ENCODE measurements at regions not wholly inside any gene's neighbourhood (a gene's known extent, or its start where the extent isn't known, plus 50 kb on each side); places are given as distances from the start of the nearest gene placed in this dataset.
"Not testable (repeated sequence)": the region's sequence is repeated elsewhere in the genome, so short reads cannot be mapped to it uniquely, and the experiment has no call there.

DNA sequence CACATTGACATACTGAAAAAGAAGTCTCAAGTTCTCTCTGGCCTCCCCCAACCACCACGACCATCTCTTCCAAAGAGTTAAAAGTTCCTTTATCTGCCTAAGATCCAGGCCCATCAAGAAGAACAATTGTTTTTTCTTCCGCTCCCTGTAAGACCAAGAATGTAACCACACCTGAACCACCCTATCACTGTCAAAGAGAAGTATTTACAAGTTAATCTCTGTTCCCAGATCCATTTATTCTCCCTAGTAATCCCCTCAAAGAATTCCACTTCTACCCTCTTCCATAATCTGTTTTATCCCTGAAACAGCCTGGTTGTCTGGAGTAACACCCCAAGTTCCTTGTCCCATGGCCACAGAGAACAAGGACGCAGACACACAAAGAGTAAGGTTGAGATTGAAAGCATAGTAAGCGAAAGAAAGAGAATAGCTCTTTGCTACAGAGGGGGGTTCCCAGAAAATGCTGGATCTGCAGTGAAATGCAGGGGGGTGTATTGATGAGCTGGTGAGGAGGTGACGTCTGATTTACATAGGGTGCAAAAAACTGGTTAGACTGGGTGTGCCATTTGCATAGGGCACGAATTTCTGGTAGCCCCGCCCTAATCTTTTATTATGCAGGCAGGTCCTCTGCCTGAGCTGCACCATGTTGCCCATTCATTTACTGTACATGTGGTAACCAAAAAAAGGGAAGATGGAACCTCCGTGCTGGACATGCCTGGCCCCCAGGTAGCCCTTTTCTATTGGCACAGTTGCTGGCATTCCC, 122.0 kb downstream of the SKIDA1 start:
- FAIRE-seq = no peak

DNA sequence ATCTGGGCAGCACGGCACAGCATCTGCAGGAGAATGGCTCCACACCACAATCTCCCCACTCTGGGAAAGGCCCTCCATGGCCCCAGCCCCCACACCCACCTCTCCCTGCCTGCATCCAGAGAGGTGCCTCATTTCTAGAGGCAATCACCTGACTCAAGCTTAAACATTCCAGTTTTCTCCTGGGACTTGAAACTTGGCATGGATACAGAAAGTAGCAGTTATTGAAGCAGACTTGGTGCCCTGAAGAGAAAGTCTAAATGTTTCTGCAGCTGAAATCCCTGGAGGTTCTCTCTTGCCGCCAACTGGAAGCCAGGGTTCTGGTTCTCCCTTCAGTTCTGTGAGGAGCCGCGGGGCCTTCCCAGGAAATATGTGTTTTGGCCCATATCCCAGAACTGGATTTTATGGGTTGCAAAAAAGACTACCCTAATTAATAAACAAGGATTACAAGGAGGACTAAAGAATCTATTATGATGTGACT, 122.8 kb downstream of the SKIDA1 start:
- no peak for FAIRE-seq

DNA sequence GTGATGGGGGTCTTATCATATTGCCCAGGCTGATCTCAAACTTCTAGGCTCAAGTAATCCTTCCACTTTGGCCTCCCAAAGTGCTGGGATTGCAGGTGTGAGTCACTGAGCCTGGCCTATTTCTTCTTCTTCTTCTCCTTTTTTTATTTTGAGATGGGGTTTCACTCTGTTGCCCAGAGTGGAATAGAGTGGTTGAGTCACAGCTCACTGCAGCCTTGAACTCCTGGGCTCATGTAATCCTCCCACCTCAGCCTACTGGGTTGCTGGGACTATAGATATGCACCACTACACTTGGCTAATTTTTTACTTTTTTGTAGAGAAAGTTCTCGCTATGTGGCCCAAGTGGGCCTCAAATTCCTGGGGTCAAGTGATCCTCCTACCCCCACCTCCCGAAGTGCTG, 124.3 kb downstream of the SKIDA1 start:
- FAIRE-seq = no peak

DNA sequence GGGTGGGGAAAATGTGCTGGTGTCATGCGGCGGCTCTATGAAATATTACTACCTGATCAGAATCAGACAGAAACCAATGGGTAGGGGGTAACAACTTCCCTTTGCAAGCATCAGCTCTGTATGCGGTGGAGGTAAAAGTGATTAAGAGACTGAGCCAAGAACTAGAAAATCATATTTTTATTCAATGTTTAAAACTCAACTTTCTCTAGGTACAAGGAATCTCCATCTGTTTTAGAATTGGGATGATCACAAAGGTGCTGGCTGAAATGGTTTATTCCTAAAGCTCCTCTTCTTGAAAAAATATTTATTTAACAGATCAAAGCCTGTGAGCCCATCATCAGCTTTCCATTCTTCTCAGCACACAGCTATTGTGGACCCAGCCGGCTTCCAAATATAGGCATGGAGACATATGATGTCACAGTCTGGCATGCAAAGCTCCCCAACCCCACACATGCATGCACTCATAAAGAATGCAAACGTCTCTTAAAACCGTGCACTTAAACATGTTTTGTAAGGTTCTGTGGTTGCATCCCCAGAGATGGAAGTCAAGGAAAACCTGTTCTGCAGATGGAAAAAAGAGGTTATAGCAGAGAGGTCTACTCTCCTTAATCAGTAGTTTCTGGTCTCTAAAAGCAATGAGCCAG, 126.0 kb downstream of the SKIDA1 start:
- no peak for FAIRE-seq

DNA sequence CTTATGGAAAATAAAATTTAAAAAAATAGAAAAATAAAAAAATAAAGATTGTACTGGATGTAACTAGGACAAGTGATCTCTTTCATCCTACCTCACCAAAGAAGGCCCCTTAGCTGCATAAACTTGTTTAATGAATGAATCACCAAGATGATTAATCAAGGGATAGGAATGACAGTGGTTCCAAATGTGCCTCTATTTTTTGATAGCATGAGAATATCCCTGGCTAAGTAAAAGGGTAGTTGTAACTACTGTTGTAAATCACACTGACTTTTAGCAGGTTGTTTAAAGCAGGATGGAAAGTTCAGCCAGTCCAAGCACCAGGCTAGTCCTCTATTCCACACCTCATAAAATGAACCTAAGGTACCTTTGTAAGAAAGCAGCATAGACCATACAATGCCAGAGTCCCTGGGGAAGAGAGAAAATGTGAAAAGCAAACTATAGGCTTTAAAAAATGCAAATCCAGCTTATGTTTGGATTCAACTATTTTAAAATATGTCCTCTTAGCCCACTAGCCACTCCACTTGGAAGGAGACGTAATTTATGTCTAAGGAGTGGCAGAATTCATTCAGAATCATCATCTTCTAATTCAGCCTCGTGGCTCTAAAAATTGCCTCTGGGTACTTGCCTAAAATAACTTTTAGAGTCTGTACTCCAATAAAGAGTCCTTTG, 126.8 kb downstream of the SKIDA1 start:
- FAIRE-seq = no peak

DNA sequence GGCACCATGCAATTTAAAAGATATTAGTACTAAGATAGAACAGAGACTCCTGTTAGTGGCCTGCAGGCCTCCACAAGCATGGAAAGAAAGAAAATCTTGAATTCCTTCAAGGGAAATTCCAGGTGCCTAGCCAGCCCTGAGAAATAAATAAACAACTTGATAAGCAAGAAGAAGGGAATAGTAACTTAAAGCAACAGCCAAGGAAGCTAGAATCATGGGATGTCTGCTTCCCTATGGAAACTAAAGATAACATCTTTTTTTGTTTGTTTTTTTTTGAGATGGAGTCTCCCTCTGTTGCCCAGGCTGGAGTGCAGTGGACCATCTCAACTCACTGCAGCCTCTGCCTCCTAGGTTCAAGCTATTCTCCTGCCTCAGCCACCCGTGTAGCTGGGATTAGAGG, 128.6 kb downstream of the SKIDA1 start:
- no peak for FAIRE-seq

DNA sequence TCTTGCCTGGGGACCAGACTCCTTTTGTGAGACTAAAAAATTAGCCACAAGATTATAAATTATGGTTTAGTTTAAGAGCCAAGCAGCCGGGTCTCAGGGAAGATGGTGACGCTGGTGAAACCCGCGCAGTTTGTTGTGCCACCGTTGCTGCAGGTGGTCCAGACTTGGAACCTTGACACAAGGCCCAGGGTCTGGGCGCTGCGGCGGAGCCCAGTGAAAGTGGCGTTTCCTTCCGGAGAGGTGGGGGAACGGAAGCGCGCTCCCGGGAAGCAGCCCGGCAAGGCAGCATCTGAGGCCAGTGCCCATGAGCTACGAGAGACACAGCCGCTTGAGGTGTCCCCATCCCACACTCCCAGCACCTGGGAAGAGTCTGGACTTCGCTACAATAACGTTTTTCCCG, 131.6 kb downstream of the SKIDA1 start:
- FAIRE-seq = no peak

DNA sequence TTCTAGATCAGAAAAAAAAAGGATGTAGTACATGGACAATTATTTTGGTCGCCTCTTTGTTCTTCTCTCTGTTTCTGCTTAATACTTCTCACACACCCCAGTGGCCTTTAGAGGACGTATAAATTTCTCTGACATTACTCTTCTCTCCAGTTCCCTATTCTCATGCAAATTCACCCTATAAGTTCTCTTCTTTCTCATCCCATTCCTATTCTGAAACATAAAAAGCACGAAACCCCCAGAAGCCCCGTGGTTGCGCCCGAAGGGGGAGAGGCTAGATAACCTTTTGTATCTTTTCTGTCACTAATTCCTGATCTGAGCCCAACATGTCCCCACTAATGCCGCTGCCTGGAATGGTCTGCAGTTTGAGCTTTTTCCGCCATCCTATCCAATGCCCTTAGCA, 136.9 kb downstream of the SKIDA1 start:
- no peak for FAIRE-seq

DNA sequence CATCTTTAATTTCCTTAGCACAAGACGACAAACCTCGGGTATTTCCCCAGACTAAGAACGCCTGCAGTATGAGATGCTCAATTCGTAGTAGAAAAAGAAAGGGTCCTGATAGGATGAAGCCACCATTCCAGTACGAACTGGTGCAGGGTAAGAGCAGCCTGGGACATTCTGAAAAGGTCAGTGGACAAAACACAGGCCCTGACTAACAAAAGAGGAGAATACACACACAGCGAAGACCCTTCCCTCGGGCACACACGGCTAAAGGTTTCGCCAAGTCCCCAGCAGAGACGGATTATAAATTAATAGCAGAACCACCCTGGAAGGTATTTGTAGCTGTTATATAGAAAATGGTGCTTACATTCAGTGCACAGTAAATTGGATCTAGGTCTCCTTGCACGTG, 137.6 kb downstream of the SKIDA1 start:
- FAIRE-seq = no peak

DNA sequence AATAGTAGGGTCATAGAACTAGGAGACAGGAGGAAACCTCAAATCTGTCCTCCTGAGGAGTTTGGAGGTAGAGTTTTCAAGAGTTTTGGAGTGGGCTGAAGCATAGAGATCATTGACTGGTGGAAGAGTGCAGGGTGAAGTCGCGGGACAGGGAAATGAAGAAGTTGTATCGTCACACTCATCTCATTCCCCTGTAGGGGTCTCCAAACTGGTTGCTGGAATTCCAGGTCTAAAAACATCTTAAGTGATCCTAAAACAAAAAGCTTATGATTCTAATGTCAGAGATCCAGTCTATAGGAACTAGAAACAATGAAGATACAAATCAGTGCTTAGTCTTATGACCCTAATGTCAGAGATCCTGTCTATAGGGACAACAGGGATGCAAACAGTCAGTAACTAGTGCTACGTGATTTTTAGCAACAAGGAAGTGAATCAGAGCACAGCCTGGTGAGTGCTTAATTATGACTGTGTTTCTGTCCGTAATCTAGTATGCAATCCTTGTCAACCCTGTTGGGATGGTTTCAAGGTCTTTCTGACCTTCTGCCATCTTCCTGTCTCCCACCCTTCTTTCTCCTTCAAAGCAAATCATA, 139.4 kb downstream of the SKIDA1 start:
- no peak for FAIRE-seq

DNA sequence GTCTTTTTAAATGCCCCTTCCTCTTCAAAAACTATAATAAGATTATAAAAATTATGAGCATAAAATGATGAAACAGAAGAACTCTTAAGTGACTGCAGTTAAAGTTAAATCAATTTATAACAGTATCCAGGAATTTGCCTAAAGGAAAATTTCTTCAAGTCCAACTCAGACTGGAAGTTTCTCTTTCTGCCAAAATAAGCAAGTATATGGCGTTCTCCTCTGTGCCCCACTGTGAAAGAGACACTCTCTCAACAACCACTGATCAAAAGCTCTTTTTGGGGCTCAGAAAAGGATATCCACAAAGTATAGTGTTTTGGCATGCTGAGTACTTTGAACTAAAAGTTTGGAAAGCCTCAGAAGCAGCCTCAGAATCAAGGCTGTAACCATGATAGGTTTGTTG, 139.9 kb downstream of the SKIDA1 start:
- FAIRE-seq = no peak

DNA sequence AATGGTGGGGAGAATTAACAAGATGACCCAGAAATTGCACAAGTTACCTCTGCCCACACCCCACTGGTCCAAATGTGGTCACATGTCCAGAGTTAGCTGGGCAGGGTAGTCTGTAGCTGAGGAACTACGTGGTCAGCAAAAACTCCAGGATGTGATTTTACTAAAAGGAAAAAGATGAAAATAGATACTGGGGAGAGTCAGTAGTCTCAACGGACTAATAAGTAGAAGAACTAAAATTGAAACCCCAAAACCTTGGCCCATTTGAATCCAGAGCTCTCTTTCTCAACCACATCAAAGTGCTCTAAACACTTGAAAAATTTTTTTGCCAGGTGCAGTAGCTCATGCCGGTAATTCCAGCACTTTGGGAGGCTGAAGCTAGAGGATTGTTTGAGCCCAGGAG, 146.3 kb downstream of the SKIDA1 start:
- no peak for FAIRE-seq

DNA sequence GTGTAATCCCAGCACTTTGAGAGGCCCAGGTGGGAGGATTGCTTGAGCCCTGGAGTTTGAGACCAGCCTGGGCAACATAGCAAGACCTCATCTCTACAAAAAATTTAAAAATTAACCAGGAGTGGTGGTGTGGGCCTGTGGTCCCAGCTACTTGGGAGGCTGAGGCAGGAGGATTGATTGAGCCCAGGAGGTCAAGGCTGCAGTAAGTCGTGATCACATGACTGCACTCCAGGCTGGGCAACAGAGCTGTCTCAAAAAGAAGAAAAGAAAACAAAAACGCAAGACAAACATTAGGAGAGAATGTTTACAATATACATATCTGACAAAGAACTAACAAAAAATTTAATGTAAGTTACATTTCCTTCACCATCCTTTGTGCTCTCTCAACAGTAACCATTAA, 150.2 kb downstream of the SKIDA1 start:
- FAIRE-seq = not testable (repeated sequence)

DNA sequence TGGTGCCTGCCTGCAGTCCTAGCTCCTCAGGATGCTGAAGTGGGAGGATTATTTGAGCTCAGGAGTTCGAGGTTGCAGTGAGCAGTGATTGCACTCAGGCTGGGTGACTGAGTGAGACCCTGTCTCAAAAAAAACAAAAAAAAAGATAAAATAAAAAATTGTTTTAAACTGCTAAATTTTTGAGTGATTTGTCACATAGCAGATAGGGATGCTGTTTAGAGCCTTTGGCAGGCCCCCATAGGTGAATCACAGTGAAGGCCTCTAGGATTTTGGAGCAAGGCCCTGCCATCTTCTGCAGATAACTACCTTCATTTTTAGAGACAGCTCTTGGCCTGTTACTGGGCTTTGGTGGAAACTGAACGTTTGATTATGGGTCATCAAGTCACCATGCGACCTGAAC, 151.6 kb downstream of the SKIDA1 start:
- not testable (repeated sequence) for FAIRE-seq

DNA sequence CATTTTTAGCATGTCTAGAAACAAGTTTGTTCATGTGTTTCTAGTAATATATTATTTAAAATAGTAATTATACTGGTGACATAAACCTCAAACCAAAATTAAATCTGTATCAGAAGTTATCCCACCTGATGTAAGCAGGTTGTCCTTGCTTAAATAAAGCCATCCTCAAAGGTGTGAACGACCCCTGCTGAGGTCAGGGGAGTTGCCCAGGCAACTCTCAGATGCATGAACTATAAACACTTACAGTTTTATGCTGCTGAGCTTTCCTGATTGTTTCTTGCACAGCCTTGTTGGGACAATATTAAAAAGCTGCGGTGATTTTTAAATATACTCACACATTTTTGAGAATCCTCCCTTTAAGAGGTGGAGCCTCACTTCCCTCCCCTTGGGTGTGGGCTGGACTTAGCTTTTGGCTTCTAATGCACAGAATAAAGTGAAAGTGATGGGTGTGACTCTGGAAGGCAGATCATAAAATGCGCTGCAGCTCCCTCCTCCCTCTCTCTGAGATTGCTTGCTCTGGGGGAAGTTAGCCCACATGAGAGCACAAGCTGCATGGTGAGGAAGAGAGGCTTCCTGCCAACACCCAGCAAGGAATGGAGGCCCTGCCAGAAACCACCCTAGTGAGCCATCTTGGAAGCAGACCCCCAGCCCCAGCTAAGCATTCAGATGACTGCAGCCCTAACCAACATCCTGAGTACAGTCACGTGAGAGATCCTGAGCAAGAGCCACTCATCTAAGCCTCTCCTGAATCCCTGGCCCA, 152.7 kb downstream of the SKIDA1 start:
- peak; percentile 95 for FAIRE-seq

DNA sequence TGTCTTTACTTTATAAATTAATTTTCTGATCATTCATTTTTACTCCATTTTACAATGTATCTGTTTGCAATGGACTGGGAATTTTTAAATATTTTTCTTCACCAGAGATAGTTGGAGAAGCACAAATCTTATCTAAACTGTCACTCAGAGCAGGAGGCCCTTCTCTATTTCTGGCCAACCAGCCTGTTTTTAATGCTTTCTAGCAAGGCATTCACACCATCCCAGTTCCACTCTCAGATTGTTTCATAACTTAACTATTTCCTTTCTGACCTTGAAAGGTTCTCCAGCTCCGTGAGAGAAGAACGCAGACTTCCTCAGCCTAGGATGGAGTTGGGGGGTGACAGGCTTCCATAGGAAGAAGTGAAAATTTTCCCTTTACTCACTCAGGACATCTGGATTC, 155.8 kb downstream of the SKIDA1 start:
- no peak for FAIRE-seq

DNA sequence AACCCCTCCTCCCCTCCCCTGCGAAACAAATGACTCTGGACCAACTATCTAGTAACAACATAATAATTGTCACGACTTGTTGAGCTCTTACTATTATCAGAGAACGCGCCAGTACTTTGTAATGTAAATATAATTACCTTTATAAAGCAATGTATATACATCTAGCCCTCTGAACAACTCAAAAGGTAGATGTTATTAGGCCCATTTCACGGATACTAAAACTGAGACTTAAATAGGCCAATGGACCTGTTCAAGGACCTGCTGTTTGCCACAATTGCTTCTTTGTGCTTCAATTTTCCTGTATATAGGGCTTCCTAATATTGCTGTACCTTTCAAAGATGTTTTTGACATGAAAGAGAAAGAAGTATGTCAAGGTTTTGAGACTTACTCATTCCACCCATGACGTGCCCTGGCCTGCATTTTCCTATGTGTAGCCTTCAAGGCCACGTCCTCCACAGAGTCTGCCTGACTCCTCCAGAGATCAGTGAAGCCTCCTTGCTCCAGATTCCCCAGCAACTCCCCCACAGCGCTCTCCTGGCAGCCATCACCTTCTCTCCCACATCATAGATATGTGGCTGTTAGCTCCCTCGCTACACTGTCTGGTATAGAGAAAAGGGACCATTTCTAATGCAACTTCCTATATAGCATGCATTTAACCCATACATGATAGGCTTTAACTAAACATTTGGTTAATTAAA, 156.6 kb downstream of the SKIDA1 start:
- no peak for FAIRE-seq

DNA sequence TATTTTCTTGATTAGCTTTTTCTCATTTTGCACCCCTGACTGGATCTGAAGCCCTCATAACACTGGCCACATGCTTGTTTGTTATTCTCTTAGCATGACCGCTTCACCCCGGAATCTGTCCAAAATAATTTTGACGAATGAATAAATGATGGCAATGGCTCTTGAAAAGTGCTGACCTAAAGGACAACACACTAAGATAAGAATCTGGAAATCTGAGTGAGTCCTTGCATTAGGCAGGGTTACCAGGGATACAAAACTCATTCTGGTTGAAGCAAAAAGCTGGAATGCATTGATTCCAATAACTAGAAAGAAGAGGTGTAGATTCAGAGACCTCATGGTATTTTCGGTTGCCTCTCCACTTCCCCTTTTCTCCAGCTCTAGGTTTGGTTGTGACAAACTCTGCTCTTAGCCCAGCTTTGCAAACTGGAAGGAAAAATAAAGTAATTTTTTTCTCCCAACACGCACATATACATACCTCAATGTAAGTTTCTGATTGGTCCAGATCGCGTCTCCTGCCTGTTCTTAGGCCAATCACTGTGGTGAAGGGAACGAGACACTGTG, 157.4 kb downstream of the SKIDA1 start:
- no peak for FAIRE-seq

DNA sequence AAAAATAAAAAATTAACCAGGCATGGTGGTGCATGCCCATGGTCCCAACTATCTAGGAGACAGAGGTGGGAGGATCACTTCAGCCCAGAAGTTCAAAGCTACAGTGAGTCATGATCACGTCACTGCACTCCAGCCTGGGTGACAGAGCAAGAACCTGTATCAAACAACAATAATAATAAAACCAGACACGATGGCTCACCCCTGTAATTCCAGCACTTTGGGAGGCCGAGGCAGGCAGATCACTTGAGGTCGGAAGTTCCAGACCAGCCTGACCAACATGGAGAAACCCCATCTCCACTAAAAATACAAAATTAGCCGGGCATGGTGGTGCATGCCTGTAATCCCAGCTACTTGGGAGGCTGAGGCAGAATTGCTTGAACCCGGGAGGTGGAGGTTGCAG, 159.4 kb downstream of the SKIDA1 start:
- not testable (repeated sequence) for FAIRE-seq

DNA sequence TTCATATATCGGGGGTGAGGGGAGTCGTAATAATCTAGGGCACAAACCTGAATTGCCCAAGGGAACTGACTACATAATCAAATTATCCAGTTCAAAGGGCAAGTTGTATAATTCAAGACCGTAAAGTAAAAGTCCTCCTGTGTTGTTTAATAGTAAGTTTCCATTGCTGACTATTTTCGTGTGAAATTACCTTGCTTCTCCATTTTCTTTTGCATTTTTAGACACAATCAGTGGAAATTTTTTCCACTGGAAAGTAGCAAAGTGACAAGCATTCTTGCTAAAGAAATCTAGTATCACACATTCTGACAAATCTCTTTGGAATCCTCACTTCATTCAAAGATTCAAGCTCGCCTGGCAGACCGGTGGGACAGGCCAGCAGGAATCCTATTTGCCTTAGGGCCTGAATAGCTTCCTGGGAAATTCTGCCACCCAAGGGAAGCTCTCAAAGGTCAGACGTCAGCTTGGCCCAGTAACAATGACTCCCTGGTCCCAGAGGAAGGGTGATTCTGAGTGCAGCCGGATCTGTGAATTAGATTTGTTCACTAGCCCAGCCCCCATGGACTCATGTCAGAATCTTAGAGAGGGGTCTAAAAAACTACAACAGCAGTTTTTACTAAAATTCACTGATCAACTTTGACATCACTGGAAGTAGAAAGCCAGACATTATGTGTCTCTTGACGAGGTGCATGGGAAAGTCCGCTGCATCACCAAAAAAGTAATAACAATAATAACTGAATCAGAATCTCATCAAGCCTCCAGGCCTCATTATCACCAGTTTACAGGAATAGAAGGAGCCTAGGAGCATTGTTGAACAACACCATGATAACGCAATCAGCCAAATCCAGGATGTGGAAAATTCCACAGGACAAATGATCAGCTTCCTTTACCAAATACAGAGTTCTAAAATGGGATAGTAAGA, 161.0 kb downstream of the SKIDA1 start:
- FAIRE-seq = peak; percentile 99

DNA sequence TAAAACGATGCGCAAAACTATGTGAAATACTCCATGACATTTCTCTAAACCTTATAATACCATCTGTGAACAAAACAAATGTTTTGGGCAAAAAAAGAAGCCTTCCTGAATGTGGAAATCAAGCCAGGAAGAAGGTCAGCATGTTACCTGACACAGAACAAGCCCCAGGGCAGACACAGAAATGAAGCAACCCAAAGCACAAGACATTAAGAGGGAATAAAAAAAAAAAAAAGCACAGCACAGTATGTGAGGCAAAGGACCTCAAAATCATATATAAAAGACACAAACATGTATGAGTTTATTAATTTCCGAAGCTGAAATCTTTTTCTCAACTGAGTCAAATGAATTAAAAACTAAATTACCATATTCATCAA, 161.8 kb downstream of the SKIDA1 start:
- no peak for FAIRE-seq
